Mucosa of rectum (tissue), 2 donors: ENCODE measurements at regions not wholly inside any gene's neighbourhood (a gene's known extent, or its start where the extent isn't known, plus 50 kb on each side); places are given as distances from the start of the nearest gene placed in this dataset.

Experiments
- H3K27ac ChIP-seq, 2 donors: one replicate each; pipeline ENCODE4 v1.7.0; 2013; ENCODE audit warnings: inconsistent platforms in 2 of 2, low read depth in 2 of 2, low read length in 2 of 2
- H3K27me3 ChIP-seq, 2 donors: one replicate each; pipeline ENCODE4 v1.7.0; 2013; ENCODE audit warnings: low read length in 2 of 2; ENCODE audit not compliant: control insufficient read depth in 2 of 2, insufficient read depth in 2 of 2
- H3K36me3 ChIP-seq, 2 donors: one replicate each; pipeline ENCODE4 v1.7.0; 2013; ENCODE audit warnings: low read length in 2 of 2; ENCODE audit not compliant: control insufficient read depth in 2 of 2, insufficient read depth in 2 of 2
- H3K4me1 ChIP-seq, 2 donors: one replicate each; pipeline ENCODE4 v1.7.0; 2013; ENCODE audit warnings: low read length in 2 of 2, mild to moderate bottlenecking in 1 of 2; ENCODE audit not compliant: control insufficient read depth in 2 of 2, insufficient read depth in 2 of 2
- H3K4me3 ChIP-seq, 2 donors: one replicate each; pipeline ENCODE4 v1.7.0; 2013; ENCODE audit warnings: low read length in 2 of 2
- H3K9ac ChIP-seq, 2 donors: one replicate each; pipeline ENCODE4 v1.7.0; 2013; ENCODE audit warnings: low read length in 2 of 2, low read depth in 1 of 2, mild to moderate bottlenecking in 1 of 2
- H3K9me3 ChIP-seq, 2 donors: one replicate each; pipeline ENCODE4 v1.7.0; 2013; ENCODE audit warnings: low read length in 2 of 2; ENCODE audit not compliant: control insufficient read depth in 2 of 2
- donor health status: healthy.
- donor health status: Normal muscosa, but diverticular disease.

- H3K27me3 ChIP-seq, result no peaks in the 10 kb centered on the region
- H3K4me3 ChIP-seq, result no peak overlapping the region
- H3K4me1 ChIP-seq, result no peaks in the 10 kb centered on the region
- H3K9me3 ChIP-seq, result no peaks in the 10 kb centered on the region
- H3K9ac ChIP-seq, result no peak overlapping the region
- no peak overlapping the region for H3K27ac ChIP-seq
- no peaks in the 10 kb centered on the region for H3K36me3 ChIP-seq
Measured at GRCh38 chr7:124219681-124220080, 186.8 kb upstream of the TMEM229A start.

- no peaks in the 10 kb centered on the region for H3K4me1 ChIP-seq
- H3K4me3 ChIP-seq, result no peak overlapping the region
- no peaks in the 10 kb centered on the region for H3K36me3 ChIP-seq
- no peaks in the 10 kb centered on the region for H3K27me3 ChIP-seq
- H3K9ac ChIP-seq, result no peak overlapping the region
- no peak overlapping the region for H3K27ac ChIP-seq
- H3K9me3 ChIP-seq, result no peaks in the 10 kb centered on the region
Measured at GRCh38 chr7:124208642-124209041, 175.8 kb upstream of the TMEM229A start.

- Histone ChIP-seq H3K4me3 (no peak overlapping the region), H3K9ac (no peak overlapping the region), H3K9me3 (no peaks in the 10 kb centered on the region), H3K36me3 (no peaks in the 10 kb centered on the region), H3K4me1 (no peaks in the 10 kb centered on the region), H3K27me3 (no peaks in the 10 kb centered on the region), H3K27ac (no peak overlapping the region)
Measured at GRCh38 chr7:124208173-124208572, 175.3 kb upstream of the TMEM229A start.

- Histone ChIP-seq H3K27ac (no peak overlapping the region), H3K27me3 (no peaks in the 10 kb centered on the region), H3K4me3 (no peak overlapping the region), H3K9me3 (no peaks in the 10 kb centered on the region), H3K9ac (no peak overlapping the region), H3K4me1 (no peaks in the 10 kb centered on the region), H3K36me3 (no peaks in the 10 kb centered on the region)
Measured at GRCh38 chr7:124205526-124205925, 172.7 kb upstream of the TMEM229A start.

- H3K4me1 ChIP-seq, result no peaks in the 10 kb centered on the region
- H3K36me3 ChIP-seq, result no peaks in the 10 kb centered on the region
- H3K27me3 ChIP-seq, result no peaks in the 10 kb centered on the region
- no peak overlapping the region for H3K27ac ChIP-seq
- no peak overlapping the region for H3K4me3 ChIP-seq
- no peaks in the 10 kb centered on the region for H3K9me3 ChIP-seq
- H3K9ac ChIP-seq, result no peak overlapping the region
Measured at GRCh38 chr7:124202546-124202945, 169.7 kb upstream of the TMEM229A start.

- Histone ChIP-seq H3K36me3 (no peaks in the 10 kb centered on the region), H3K4me3 (no peak overlapping the region), H3K27ac (no peak overlapping the region), H3K9me3 (no peaks in the 10 kb centered on the region), H3K4me1 (no peaks in the 10 kb centered on the region), H3K27me3 (no peaks in the 10 kb centered on the region), H3K9ac (no peak overlapping the region)
Measured at GRCh38 chr7:124201768-124202349, 169.0 kb upstream of the TMEM229A start.

GRCh38 chr7:124196519-124196918, 163.7 kb upstream of the TMEM229A start:
- no peak overlapping the region for H3K4me3 ChIP-seq

GRCh38 chr7:124192885-124193284, 160.0 kb upstream of the TMEM229A start:
- no peak overlapping the region for H3K27ac ChIP-seq
- H3K36me3 ChIP-seq, result no peaks in the 10 kb centered on the region
- no peaks in the 10 kb centered on the region for H3K4me1 ChIP-seq
- no peaks in the 10 kb centered on the region for H3K9me3 ChIP-seq
- no peak overlapping the region for H3K4me3 ChIP-seq
- H3K27me3 ChIP-seq, result no peaks in the 10 kb centered on the region
- H3K9ac ChIP-seq, result no peak overlapping the region

More at GRCh38 chr7:124196519-124196918, 163.7 kb upstream of the TMEM229A start:
- Histone ChIP-seq H3K9me3 (no peaks in the 10 kb centered on the region), H3K27me3 (no peaks in the 10 kb centered on the region), H3K9ac (no peak overlapping the region), H3K27ac (no peak overlapping the region), H3K36me3 (no peaks in the 10 kb centered on the region), H3K4me1 (no peaks in the 10 kb centered on the region)

GRCh38 chr7:124191713-124192112, 158.8 kb upstream of the TMEM229A start:
- Histone ChIP-seq H3K36me3 (no peaks in the 10 kb centered on the region), H3K9ac (no peak overlapping the region), H3K27me3 (no peaks in the 10 kb centered on the region), H3K4me1 (no peaks in the 10 kb centered on the region), H3K27ac (no peak overlapping the region), H3K9me3 (no peaks in the 10 kb centered on the region), H3K4me3 (no peak overlapping the region)

- Histone ChIP-seq H3K4me3 (no peak overlapping the region), H3K27ac (no peak overlapping the region), H3K9ac (no peak overlapping the region), H3K27me3 (no peaks in the 10 kb centered on the region), H3K9me3 (no peaks in the 10 kb centered on the region), H3K4me1 (no peaks in the 10 kb centered on the region), H3K36me3 (no peaks in the 10 kb centered on the region)
Measured at GRCh38 chr7:124191030-124191429, 158.2 kb upstream of the TMEM229A start.

GRCh38 chr7:124188576-124188975, 155.7 kb upstream of the TMEM229A start:
- Histone ChIP-seq H3K27me3 (no peaks in the 10 kb centered on the region), H3K9me3 (no peaks in the 10 kb centered on the region), H3K9ac (no peak overlapping the region), H3K4me1 (no peaks in the 10 kb centered on the region), H3K36me3 (no peaks in the 10 kb centered on the region), H3K4me3 (no peak overlapping the region), H3K27ac (no peak overlapping the region)
